Right ventricle myocardium inferior (tissue), 1 donor: ENCODE measurements at regions not wholly inside any gene's neighbourhood (a gene's known extent, or its start where the extent isn't known, plus 50 kb on each side); places are given as distances from the start of the nearest gene placed in this dataset.
"Not testable (repeated sequence)": the region's sequence is repeated elsewhere in the genome, so short reads cannot be mapped to it uniquely, and the experiment has no call there.

Experiments
- ATAC-seq: fragments of 200-7000 bp; cut with Tn5 transposase; one replicate; pipeline ENCODE4 v1.9.1; 2020; ENCODE audit warnings: mild to moderate bottlenecking, moderate library complexity
- DNase-seq: peaks from one replicate; pipeline ENCODE4 v3.0.0; 2021; ENCODE audit errors: missing footprints
- intact Hi-C: fragments of 100-400 bp; cut with DNase I; formaldehyde crosslinking; loops from one replicate; pipeline ENCODE4 v1.11.0; 2022
- donor health status: DM: no; HTN: yes; CAD: no; lungs with severe emphysema.

GRCh38 chr2:39558906-39559305 is 106.8 kb upstream of the TMEM178A start:
- intact Hi-C loops, result no loop called here
- no peak for ATAC-seq

GRCh38 chr2:39563572-39563971 is 102.1 kb upstream of the TMEM178A start:
- intact Hi-C loops, result no loop called here
- ATAC-seq (no peak), DNase-seq (no peak)

More at GRCh38 chr2:39558906-39559305, 106.8 kb upstream of the TMEM178A start:
- DNase-seq, result no peak

- DNase-seq (no peak), ATAC-seq (no peak)
- intact Hi-C loops, result no loop called here
These were observed 98.2 kb upstream of the TMEM178A start for GRCh38 chr2:39567507-39567906.

- ATAC-seq, result no peak
- DNase-seq, result no peak
- intact Hi-C loops, result no loop called here
These were observed 97.6 kb upstream of the TMEM178A start for GRCh38 chr2:39568116-39568515.

- intact Hi-C loops, result no loop called here
- ATAC-seq (no peak), DNase-seq (no peak)
These were observed 97.1 kb upstream of the TMEM178A start for GRCh38 chr2:39568561-39569006.

GRCh38 chr2:39570130-39570555 is 95.6 kb upstream of the TMEM178A start:
- intact Hi-C loops, result no loop called here
- no peak for ATAC-seq
- no peak for DNase-seq

- ATAC-seq (no peak), DNase-seq (no peak)
- intact Hi-C loops, result no loop called here
These were observed 95.1 kb upstream of the TMEM178A start for GRCh38 chr2:39570614-39571013.

GRCh38 chr2:39571111-39571731 is 94.5 kb upstream of the TMEM178A start:
- intact Hi-C loops, result no loop called here
- ATAC-seq (peak; percentile 84), DNase-seq (no peak)

- DNase-seq (no peak), ATAC-seq (no peak)
- intact Hi-C loops, result no loop called here
These were observed 92.4 kb upstream of the TMEM178A start for GRCh38 chr2:39573276-39573675.

GRCh38 chr2:39581866-39582265 is 83.9 kb upstream of the TMEM178A start:
- ATAC-seq, result no peak
- no peak for DNase-seq
- intact Hi-C loops, result no loop called here

GRCh38 chr2:39583213-39583612 is 82.5 kb upstream of the TMEM178A start:
- intact Hi-C loops, result no loop called here
- no peak for ATAC-seq

GRCh38 chr2:39583781-39584180 is 81.9 kb upstream of the TMEM178A start:
- ATAC-seq, result no peak
- no peak for DNase-seq

More at GRCh38 chr2:39583213-39583612, 82.5 kb upstream of the TMEM178A start:
- no peak for DNase-seq

GRCh38 chr2:39584283-39584965 is 81.3 kb upstream of the TMEM178A start:
- intact Hi-C loops, result no loop called here
- ATAC-seq (no peak), DNase-seq (no peak)

More at GRCh38 chr2:39583781-39584180, 81.9 kb upstream of the TMEM178A start:
- intact Hi-C loops, result no loop called here

GRCh38 chr2:39585531-39585930 is 80.2 kb upstream of the TMEM178A start:
- intact Hi-C loops, DNase-seq, ATAC-seq: not testable (repeated sequence)

- intact Hi-C loops, result no loop called here
- DNase-seq (no peak), ATAC-seq (no peak)
These were observed 78.5 kb upstream of the TMEM178A start for GRCh38 chr2:39587168-39587567.

GRCh38 chr2:39587641-39588040 is 78.1 kb upstream of the TMEM178A start:
- no peak for ATAC-seq
- intact Hi-C loops, result no loop called here
- no peak for DNase-seq

GRCh38 chr2:39593439-39594393 is 72.0 kb upstream of the TMEM178A start:
- intact Hi-C loops, result loop anchor here (2.0 to 10.0 kb wide), 4 partner anchors 74 to 219 kb away; partner anchors contain the start of genes MAP4K3 and TMEM178A
- DNase-seq, result no peak
- peak; percentile 73 for ATAC-seq

- intact Hi-C loops, result loop anchor here (2.0 to 10.0 kb wide), 3 partner anchors 102 to 220 kb away; partner anchors contain the start of gene MAP4K3
- DNase-seq (no peak), ATAC-seq (no peak)
These were observed 70.6 kb upstream of the TMEM178A start for GRCh38 chr2:39595116-39595515.

GRCh38 chr2:39597314-39597713 is 68.4 kb upstream of the TMEM178A start:
- intact Hi-C loops, result loop anchor here (10.0 kb wide), 2 partner anchors 163 to 223 kb away; partner anchors contain the start of gene MAP4K3
- ATAC-seq, result no peak
- DNase-seq, result no peak
